ENCODE measurements at regions not wholly inside any gene's neighbourhood (a gene's known extent, or its start where the extent isn't known, plus 50 kb on each side); places are given as distances from the start of the nearest gene placed in this dataset.
"Not testable (repeated sequence)": the region's sequence is repeated elsewhere in the genome, so short reads cannot be mapped to it uniquely, and the experiment has no call there.

DNA sequence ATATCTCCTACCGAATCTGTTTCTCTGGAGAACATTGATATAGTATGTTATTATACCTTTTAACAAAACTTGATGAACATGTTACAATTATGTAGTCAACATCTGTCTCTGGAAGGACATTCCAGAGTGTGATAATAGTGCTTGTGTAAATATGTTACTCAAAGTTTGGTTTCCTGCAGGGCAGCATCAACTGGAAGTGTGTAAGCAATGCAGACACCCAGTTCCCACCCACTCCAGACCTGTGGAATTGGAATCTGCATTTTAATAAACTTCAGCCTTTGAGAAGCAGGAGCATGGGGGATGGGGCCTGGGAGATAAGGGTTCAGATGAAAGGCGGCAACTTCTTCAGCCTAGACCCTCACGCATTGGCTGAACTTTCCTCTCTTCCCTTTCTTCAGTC, 398.9 kb downstream of the RND3 start:
- Mint-ChIP-seq H3K27me3 (ENCODE audit: low read depth) (no peaks in the 10 kb centered on the region), H3K27ac (no peak overlapping the region), H3K36me3 (ENCODE audit: low read depth) (no peaks in the 10 kb centered on the region), H3K9me3 (ENCODE audit: insufficient read depth) (peaks cover 6% of the 10 kb centered on the region), H3K4me1 (ENCODE audit: low read depth) (no peaks in the 10 kb centered on the region), H3K4me3 (no peak overlapping the region)
- ChIA-PET POLR2A (no interaction called here), CTCF (no interaction called here)
- DNase-seq (no peak), ATAC-seq (no peak)

DNA sequence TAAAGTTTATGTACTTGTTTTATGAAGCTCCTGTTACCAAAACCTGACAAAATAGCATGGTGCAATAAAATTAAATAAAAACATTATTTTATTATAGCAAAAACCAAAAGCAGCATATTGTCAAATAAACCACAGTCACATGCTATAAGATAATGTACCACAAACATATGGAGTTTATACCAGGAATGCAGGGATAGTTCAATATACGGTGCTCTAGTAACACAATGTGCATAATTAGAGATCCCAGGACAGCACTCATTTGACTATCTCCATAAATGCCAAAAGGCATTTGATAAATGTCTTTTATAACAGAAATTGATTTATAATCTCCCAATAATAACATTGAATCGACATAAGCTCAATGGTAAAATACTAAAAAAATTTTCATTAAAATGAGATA, 402.0 kb downstream of the RND3 start:
- ATAC-seq (no peak), DNase-seq (no peak)
- Mint-ChIP-seq H3K27ac (no peak overlapping the region), H3K36me3 (ENCODE audit: low read depth) (no peaks in the 10 kb centered on the region), H3K4me1 (ENCODE audit: low read depth) (no peaks in the 10 kb centered on the region), H3K4me3 (no peak overlapping the region), H3K27me3 (ENCODE audit: low read depth) (no peaks in the 10 kb centered on the region), H3K9me3 (ENCODE audit: insufficient read depth) (peaks cover 3% of the 10 kb centered on the region)
- POLR2A ChIA-PET: no interaction called here
- CTCF ChIA-PET: no interaction called here

DNA sequence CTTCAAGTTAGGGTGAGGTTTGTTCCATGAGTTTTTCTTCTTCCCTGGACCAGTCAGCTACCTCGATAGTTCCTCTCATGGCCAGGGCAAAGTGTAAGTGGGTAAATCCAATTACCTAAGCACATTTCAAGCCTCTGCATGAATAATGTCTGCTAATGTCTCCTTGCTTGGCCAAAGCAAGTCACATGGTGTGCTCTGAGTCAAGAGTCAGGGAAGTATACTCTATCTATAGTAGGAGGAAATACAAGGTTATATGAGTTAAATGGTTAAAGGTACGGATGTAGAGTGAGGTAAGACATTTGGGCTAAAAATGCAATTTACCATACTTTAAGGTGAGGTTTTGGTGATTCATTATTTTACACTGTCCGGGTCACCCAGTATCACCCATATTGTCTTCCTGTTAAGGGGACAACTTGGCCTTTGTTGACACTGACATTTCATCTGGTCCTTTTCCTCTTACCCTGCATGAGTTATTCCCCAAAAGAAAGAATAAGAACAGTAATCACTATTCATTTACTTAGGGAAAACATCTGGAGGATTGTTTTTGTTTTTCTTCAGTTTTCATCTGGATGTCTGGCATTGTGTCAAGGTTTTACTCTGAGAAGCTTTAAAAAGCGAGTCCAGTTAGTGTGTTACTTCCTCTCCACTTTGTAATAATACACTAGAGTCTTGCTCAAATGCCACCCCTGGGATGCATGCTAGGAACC, 405.5 kb downstream of the RND3 start:
- Mint-ChIP-seq H3K4me1 (ENCODE audit: low read depth) (no peaks in the 10 kb centered on the region), H3K27ac (no peak overlapping the region), H3K4me3 (no peak overlapping the region), H3K9me3 (ENCODE audit: insufficient read depth) (peaks cover 3% of the 10 kb centered on the region), H3K36me3 (ENCODE audit: low read depth) (no peaks in the 10 kb centered on the region), H3K27me3 (ENCODE audit: low read depth) (no peaks in the 10 kb centered on the region)
- ChIA-PET POLR2A (no interaction called here), CTCF (no interaction called here)
- DNase-seq (no peak), ATAC-seq (no peak)

DNA sequence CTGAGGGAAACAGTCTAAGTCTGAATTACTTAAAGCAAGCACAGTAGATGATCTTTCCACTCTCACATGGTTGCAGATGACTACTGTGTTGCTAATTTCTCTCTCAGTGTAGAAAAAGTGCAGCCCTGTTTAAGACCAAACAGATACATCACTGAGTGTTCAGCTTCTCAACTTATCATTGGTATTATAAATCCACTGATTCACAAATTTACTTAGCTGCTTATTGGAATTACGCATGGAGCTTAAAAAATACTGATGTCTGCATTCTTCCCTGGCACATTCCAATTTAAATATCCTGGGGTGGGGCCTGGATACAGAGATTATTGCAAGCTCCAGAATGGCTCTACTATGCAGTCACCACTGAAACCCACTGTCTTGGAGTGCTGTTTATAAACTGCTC, 411.2 kb downstream of the RND3 start:
- Mint-ChIP-seq H3K27me3 (ENCODE audit: low read depth) (no peaks in the 10 kb centered on the region), H3K27ac (no peak overlapping the region), H3K36me3 (ENCODE audit: low read depth) (no peaks in the 10 kb centered on the region), H3K9me3 (ENCODE audit: insufficient read depth) (no peaks in the 10 kb centered on the region), H3K4me1 (ENCODE audit: low read depth) (no peaks in the 10 kb centered on the region), H3K4me3 (no peak overlapping the region)
- CTCF ChIA-PET: no interaction called here
- POLR2A ChIA-PET: no interaction called here
- ATAC-seq: no peak
- no peak for DNase-seq

DNA sequence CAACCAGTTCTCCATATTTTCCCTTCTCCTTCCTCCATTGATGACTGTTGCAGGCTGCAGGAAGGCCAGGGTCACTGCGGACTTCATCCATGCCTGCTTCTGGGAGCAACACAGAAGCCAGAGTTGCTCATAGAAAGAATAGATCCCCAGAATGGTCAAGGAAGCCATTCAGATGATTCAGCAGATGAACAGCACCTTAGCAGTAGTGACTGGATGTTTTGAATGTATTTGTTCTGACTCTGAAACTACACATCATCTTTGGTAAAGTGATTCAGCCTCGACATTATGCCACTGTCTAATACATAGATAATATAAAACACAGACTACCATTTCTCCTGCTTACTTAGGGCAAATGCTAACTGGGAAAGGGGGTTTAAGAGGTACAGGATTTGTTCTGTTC, 411.6 kb downstream of the RND3 start:
- H3K36me3 Mint-ChIP-seq (ENCODE audit: low read depth): no peaks in the 10 kb centered on the region
- CTCF ChIA-PET: no interaction called here
- H3K4me1 Mint-ChIP-seq (ENCODE audit: low read depth): no peaks in the 10 kb centered on the region
- POLR2A ChIA-PET: no interaction called here
- H3K9me3 Mint-ChIP-seq (ENCODE audit: insufficient read depth): no peaks in the 10 kb centered on the region
- no peak for DNase-seq
- no peak overlapping the region for H3K27ac Mint-ChIP-seq
- ATAC-seq: no peak
- no peak overlapping the region for H3K4me3 Mint-ChIP-seq
- H3K27me3 Mint-ChIP-seq (ENCODE audit: low read depth): no peaks in the 10 kb centered on the region

DNA sequence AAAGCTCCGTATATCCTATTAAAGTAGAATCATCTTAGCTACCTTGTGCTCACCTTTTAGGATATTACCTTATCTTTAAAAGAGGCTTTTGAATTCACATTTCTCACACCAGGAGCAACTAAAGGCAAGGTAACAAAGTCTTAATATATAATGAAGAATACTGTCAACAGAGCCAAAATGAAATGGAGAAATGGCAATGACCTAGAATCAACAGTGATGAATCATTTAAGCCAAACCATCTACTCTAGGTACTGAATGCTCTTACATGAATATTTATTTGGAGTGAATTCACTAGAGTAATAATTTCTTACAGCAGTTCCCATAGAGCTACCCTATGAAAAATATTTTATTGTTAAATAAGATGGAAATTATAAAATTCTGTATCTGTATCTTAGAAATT, 421.0 kb downstream of the RND3 start:
- ChIA-PET CTCF (no interaction called here), POLR2A (no interaction called here)
- no peak for ATAC-seq
- no peaks in the 10 kb centered on the region for H3K27me3 Mint-ChIP-seq (ENCODE audit: low read depth)
- no peaks in the 10 kb centered on the region for H3K9me3 Mint-ChIP-seq (ENCODE audit: insufficient read depth)
- H3K27ac Mint-ChIP-seq: no peak overlapping the region
- H3K36me3 Mint-ChIP-seq (ENCODE audit: low read depth): no peaks in the 10 kb centered on the region
- H3K4me3 Mint-ChIP-seq: no peak overlapping the region
- H3K4me1 Mint-ChIP-seq (ENCODE audit: low read depth): no peaks in the 10 kb centered on the region
- no peak for DNase-seq

DNA sequence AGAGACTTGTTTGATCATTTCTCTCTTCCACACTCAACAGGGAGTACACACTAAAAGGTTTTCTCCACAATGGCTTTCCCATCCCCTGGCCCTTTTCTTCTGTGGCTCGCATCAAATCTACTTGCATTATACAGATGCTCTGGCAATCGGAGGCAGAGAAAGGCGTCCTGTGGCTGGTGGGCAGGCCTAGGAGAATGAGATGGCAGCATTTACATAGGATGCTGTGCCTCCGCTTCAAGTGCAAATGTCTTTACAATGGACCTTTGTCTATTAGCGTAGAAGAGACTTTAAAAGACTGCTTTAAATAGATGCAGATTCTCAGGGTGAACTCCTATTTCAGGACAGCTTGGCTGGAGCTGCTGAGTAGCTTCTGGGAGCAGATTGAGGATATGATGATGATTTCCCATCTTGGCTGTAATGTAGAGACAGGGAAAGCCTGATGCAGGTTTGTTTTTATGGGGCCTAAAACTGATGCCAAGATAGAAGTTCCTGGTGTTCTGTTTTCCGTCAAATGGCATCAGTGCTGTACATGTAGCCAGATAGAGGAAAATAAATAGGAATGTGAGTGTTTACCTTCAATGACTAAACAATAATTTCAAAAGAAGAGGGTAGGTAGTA, 423.4 kb downstream of the RND3 start:
- DNase-seq: no peak
- no peak overlapping the region for H3K4me3 Mint-ChIP-seq
- H3K4me1 Mint-ChIP-seq (ENCODE audit: low read depth): no peaks in the 10 kb centered on the region
- POLR2A ChIA-PET: no interaction called here
- H3K9me3 Mint-ChIP-seq (ENCODE audit: insufficient read depth): no peaks in the 10 kb centered on the region
- H3K27ac Mint-ChIP-seq: no peak overlapping the region
- no peaks in the 10 kb centered on the region for H3K36me3 Mint-ChIP-seq (ENCODE audit: low read depth)
- H3K27me3 Mint-ChIP-seq (ENCODE audit: low read depth): no peaks in the 10 kb centered on the region
- CTCF ChIA-PET: no interaction called here
- ATAC-seq: no peak

DNA sequence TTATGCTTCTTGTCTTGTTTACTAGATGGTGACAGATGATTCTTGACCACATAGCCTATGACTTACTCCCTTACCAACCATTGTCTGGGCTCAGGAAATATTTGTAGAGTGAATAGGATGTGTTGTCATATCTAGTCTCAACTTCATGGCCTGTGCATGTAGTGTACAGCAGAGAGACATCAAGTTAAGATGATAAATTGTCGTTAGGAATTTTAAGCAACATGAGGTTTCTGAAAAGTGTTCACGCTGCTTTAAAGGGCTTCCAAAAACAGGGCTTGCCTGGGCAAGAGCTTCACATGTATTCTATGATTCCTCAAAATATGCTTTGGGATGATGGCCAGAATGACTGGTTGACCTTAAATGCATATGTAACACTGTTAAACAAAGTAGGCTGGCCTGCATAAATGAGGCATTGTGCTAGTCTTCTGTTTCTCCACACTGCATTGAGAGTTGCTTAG, 424.0 kb downstream of the RND3 start:
- no peaks in the 10 kb centered on the region for H3K4me1 Mint-ChIP-seq (ENCODE audit: low read depth)
- no peaks in the 10 kb centered on the region for H3K36me3 Mint-ChIP-seq (ENCODE audit: low read depth)
- peaks cover 2% of the 10 kb centered on the region for H3K9me3 Mint-ChIP-seq (ENCODE audit: insufficient read depth)
- ChIA-PET CTCF (no interaction called here), POLR2A (no interaction called here)
- H3K4me3 Mint-ChIP-seq: no peak overlapping the region
- H3K27ac Mint-ChIP-seq: no peak overlapping the region
- ATAC-seq (no peak), DNase-seq (no peak)
- no peaks in the 10 kb centered on the region for H3K27me3 Mint-ChIP-seq (ENCODE audit: low read depth)

DNA sequence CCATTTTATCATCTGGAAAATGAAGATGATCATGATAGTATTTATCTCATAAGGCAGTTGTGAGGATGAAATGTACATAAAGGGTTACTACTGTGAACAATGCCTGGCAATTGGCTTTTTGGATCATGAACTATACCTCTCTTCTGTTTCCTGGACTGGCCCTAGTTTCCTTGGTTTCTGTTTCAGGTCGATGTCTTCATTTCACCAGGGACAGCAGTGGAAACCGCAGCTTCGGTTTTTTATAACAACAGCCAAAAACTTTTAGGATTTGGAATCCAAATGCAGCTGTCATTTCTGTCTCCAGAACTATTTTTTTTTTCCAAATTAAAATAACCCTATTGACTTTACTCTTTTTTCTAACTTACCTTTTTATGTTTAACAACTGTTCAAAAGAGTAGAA, 425.1 kb downstream of the RND3 start:
- no peak overlapping the region for H3K4me3 Mint-ChIP-seq
- H3K36me3 Mint-ChIP-seq (ENCODE audit: low read depth): no peaks in the 10 kb centered on the region
- H3K27ac Mint-ChIP-seq: no peak overlapping the region
- no peaks in the 10 kb centered on the region for H3K27me3 Mint-ChIP-seq (ENCODE audit: low read depth)
- DNase-seq (no peak), ATAC-seq (no peak)
- ChIA-PET POLR2A (no interaction called here), CTCF (no interaction called here)
- peaks cover 8% of the 10 kb centered on the region for H3K9me3 Mint-ChIP-seq (ENCODE audit: insufficient read depth)
- no peaks in the 10 kb centered on the region for H3K4me1 Mint-ChIP-seq (ENCODE audit: low read depth)

DNA sequence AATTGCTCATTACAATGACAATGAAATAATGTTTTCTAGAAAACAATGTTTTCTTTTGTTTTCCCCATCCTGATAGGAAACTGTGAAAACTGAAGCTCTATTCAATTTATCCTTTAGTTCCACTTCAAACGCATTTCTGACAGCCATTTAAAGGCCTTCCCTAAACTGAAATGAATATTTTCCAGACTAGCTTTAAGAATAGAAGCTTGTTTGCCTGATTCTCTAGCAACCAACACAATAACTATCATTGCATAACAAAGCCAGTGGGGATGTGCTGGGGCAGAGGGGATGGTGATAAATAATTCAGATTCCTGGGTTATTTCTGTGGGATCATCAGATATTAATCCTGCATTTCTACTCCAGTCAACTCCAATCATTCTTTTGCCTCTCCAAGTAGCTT, 427.1 kb downstream of the RND3 start:
- Mint-ChIP-seq H3K4me3 (no peak overlapping the region), H3K27ac (no peak overlapping the region), H3K9me3 (ENCODE audit: insufficient read depth) (peaks cover 8% of the 10 kb centered on the region), H3K36me3 (ENCODE audit: low read depth) (no peaks in the 10 kb centered on the region), H3K4me1 (ENCODE audit: low read depth) (no peaks in the 10 kb centered on the region), H3K27me3 (ENCODE audit: low read depth) (no peaks in the 10 kb centered on the region)
- ChIA-PET CTCF (no interaction called here), POLR2A (no interaction called here)
- ATAC-seq (no peak), DNase-seq (no peak)

DNA sequence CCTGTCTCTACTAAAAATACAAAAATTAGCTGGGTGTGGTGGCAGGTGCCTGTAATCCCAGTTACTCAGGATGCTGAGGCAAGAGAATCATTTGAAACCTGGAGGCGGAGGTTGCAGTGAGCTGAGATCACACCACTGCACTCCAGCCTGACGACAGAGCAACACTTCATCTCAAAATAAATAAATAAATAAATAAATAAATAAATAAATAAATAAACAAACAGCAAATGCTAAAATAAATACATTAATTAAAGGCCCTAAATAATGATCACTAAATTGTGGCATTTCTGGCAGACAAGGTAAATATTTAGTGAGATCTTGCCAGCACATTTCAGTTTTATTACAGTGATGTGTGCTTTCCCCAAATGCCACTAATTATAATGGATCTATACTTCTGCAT, 427.8 kb downstream of the RND3 start:
- H3K9me3 Mint-ChIP-seq (ENCODE audit: insufficient read depth); DNase-seq; POLR2A ChIA-PET; H3K27ac Mint-ChIP-seq; ATAC-seq; H3K36me3 Mint-ChIP-seq (ENCODE audit: low read depth); H3K4me3 Mint-ChIP-seq; CTCF ChIA-PET; H3K4me1 Mint-ChIP-seq (ENCODE audit: low read depth); H3K27me3 Mint-ChIP-seq (ENCODE audit: low read depth): not testable (repeated sequence)

DNA sequence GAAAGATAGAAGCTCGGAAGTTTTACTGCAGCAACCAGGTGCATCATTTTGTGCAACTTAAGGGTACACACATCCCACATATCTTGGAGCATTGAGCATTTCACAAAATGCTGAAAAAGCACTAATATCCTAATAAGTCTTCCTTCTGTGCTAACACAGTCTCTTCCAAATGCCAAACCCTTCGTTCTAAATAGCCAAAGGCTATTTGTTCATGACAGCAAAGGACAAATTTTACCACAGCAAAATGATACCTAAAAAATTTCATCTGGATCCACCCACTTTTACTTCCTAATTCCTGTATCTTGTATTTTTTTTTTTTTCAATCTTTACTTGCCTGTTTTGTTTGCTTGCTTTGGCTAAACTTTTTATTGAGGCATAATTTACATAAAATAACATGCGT, 435.0 kb downstream of the RND3 start:
- ATAC-seq: no peak
- POLR2A ChIA-PET: no interaction called here
- DNase-seq: no peak

DNA sequence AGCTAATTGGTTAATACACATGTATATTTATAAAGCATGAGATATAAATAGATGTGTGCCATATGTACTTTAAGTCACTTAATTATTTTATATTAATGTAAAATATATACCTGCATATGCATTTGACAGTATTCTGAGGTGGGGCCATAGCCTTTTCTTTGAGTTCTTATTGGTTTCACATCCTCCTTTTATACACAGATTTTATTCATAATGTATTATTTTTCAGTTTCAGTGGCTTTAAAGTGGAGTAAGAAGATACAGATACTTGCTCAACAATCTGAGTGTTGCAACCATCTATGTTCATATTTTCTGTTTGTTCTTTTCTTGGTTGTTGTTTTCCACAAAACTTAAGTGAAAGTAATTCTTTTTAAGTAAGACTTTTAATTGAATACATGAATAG, 436.5 kb downstream of the RND3 start:
- Mint-ChIP-seq H3K4me3 (no peak overlapping the region), H3K27me3 (ENCODE audit: low read depth) (no peaks in the 10 kb centered on the region), H3K9me3 (ENCODE audit: insufficient read depth) (no peaks in the 10 kb centered on the region), H3K36me3 (ENCODE audit: low read depth) (no peaks in the 10 kb centered on the region), H3K27ac (no peak overlapping the region), H3K4me1 (ENCODE audit: low read depth) (no peaks in the 10 kb centered on the region)
- DNase-seq (no peak), ATAC-seq (no peak)
- CTCF ChIA-PET: no interaction called here
- POLR2A ChIA-PET: no interaction called here

More for the DNA sequence above, 435.0 kb downstream of the RND3 start:
- H3K27me3 Mint-ChIP-seq (ENCODE audit: low read depth): no peaks in the 10 kb centered on the region
- H3K4me3 Mint-ChIP-seq: no peak overlapping the region
- CTCF ChIA-PET: no interaction called here
- no peaks in the 10 kb centered on the region for H3K9me3 Mint-ChIP-seq (ENCODE audit: insufficient read depth)
- H3K4me1 Mint-ChIP-seq (ENCODE audit: low read depth): no peaks in the 10 kb centered on the region
- H3K36me3 Mint-ChIP-seq (ENCODE audit: low read depth): no peaks in the 10 kb centered on the region
- no peak overlapping the region for H3K27ac Mint-ChIP-seq
